HEK293T (cell line): ENCODE measurements at regions not wholly inside any gene's neighbourhood (a gene's known extent, or its start where the extent isn't known, plus 50 kb on each side); places are given as distances from the start of the nearest gene placed in this dataset.

Source experiments
- CTCF ChIA-PET: fragments of 350-600 bp; formaldehyde crosslinking; extraction: SDS; loops from one replicate; lab custom pipeline; 2021; ENCODE audit warnings: antibody characterized with exemption, inconsistent platforms; lab: Yijun Ruan, JAX
- POLR2A ChIA-PET: fragments of 350-600 bp; formaldehyde crosslinking; extraction: SDS; loops from one replicate; lab custom pipeline; 2020; ENCODE audit warnings: antibody characterized with exemption, inconsistent platforms; lab: Yijun Ruan, JAX
- DNase-seq: peaks from one replicate; pipeline ENCODE4 v3.0.0; 2012; ENCODE audit warnings: mixed read lengths; ENCODE audit errors: extremely low spot score
- ARNT ChIP-seq: fragments of 450-650 bp; IDR thresholded peaks from 2 replicates; pipeline ENCODE4 v1.6.1; 2017; ENCODE audit warnings: mild to moderate bottlenecking
- BHLHE40 ChIP-seq: fragments of 450-650 bp; IDR thresholded peaks from 2 replicates; pipeline ENCODE4 v1.6.1; 2016; ENCODE audit warnings: mild to moderate bottlenecking, moderate library complexity, borderline replicate concordance
- CTBP1 ChIP-seq: fragments of 450-650 bp; IDR thresholded peaks from 2 replicates; pipeline ENCODE4 v1.6.1; 2016; ENCODE audit warnings: borderline replicate concordance
- ELF4 ChIP-seq: fragments of 450-650 bp; IDR thresholded peaks from 2 replicates; pipeline ENCODE4 v1.6.1; 2017; ENCODE audit warnings: antibody characterized with exemption
- FOXA1 ChIP-seq: fragments of 450-650 bp; IDR thresholded peaks from 2 replicates; pipeline ENCODE4 v1.6.1; 2016; ENCODE audit warnings: mild to moderate bottlenecking
- FOXK2 ChIP-seq: fragments of 450-650 bp; IDR thresholded peaks from 2 replicates; pipeline ENCODE4 v1.6.1; 2016; ENCODE audit warnings: mild to moderate bottlenecking
- FOXM1 ChIP-seq: fragments of 450-650 bp; IDR thresholded peaks from 2 replicates; pipeline ENCODE4 v1.6.1; 2017; ENCODE audit warnings: mild to moderate bottlenecking, borderline replicate concordance
- HDGF ChIP-seq: fragments of 450-650 bp; IDR thresholded peaks from 2 replicates; pipeline ENCODE4 v1.6.1; 2017; ENCODE audit warnings: antibody characterized with exemption, borderline replicate concordance
- L3MBTL2 ChIP-seq: fragments of 450-650 bp; conservative IDR thresholded peaks from 2 replicates; pipeline ENCODE4 v1.6.1; 2016; ENCODE audit warnings: mild to moderate bottlenecking
- LEF1 ChIP-seq: fragments of 450-650 bp; IDR thresholded peaks from 2 replicates; pipeline ENCODE4 v1.6.1; 2017; ENCODE audit warnings: mild to moderate bottlenecking, borderline replicate concordance
- NFRKB ChIP-seq: fragments of 450-650 bp; IDR thresholded peaks from 2 replicates; pipeline ENCODE4 v1.6.1; 2016; ENCODE audit warnings: mild to moderate bottlenecking, moderate library complexity
- PKNOX1 ChIP-seq: fragments of 450-650 bp; IDR thresholded peaks from 2 replicates; pipeline ENCODE4 v1.6.1; 2016
- SP1 ChIP-seq: fragments of 450-650 bp; IDR thresholded peaks from 2 replicates; pipeline ENCODE4 v1.6.1; 2017
- SUZ12 ChIP-seq: fragments of 450-650 bp; IDR thresholded peaks from 2 replicates; pipeline ENCODE4 v1.6.1; 2016; ENCODE audit warnings: mild to moderate bottlenecking
- TARDBP ChIP-seq: fragments of 450-650 bp; IDR thresholded peaks from 2 replicates; pipeline ENCODE4 v1.6.1; 2016
- ZNF384 ChIP-seq: fragments of 450-650 bp; IDR thresholded peaks from 2 replicates; pipeline ENCODE4 v1.6.1; 2016

DNA sequence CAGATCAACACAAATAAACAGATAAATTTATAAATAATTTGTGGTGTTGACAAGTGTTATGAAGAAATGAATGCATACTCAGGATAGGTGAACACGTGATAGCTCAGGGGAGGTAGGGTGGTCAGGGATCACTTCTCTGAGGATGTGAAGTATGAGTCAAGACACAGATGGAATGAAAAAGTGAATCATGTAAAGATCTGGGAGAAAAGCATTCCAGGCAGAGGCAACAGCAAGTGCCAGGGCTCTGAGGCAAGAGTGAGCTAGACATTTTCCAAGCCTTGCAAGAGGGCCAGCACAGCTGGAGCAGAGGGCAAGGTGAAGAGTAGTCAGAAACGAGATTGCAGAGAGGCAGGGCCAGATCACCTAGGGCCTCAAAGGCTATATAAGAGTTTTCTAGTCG is 177.8 kb downstream of the WNT5A start:
- no peak for DNase-seq
- POLR2A ChIA-PET = no interaction called here
- CTCF ChIA-PET = no interaction called here
- TF ChIP-seq SP1 (no peak), CTBP1 (no peak), ARNT (no peak), NFRKB (no peak), FOXK2 (no peak), ZNF384 (no peak), LEF1 (no peak), PKNOX1 (no peak), FOXM1 (no peak), HDGF (no peak), ELF4 (no peak), TARDBP (no peak)

- CTCF ChIA-PET = no interaction called here
- DNase-seq = no peak
- POLR2A ChIA-PET = no interaction called here
- TF ChIP-seq SP1 (no peak), SUZ12 (no peak), CTBP1 (no peak), L3MBTL2 (no peak), ZNF384 (no peak), FOXK2 (no peak), BHLHE40 (no peak), ELF4 (no peak), LEF1 (no peak), HDGF (no peak), FOXM1 (no peak), NFRKB (no peak), TARDBP (no peak), PKNOX1 (no peak), ARNT (no peak)
Measured at GRCh38 chr3:55307622-55308021, 179.5 kb downstream of the WNT5A start.

DNA sequence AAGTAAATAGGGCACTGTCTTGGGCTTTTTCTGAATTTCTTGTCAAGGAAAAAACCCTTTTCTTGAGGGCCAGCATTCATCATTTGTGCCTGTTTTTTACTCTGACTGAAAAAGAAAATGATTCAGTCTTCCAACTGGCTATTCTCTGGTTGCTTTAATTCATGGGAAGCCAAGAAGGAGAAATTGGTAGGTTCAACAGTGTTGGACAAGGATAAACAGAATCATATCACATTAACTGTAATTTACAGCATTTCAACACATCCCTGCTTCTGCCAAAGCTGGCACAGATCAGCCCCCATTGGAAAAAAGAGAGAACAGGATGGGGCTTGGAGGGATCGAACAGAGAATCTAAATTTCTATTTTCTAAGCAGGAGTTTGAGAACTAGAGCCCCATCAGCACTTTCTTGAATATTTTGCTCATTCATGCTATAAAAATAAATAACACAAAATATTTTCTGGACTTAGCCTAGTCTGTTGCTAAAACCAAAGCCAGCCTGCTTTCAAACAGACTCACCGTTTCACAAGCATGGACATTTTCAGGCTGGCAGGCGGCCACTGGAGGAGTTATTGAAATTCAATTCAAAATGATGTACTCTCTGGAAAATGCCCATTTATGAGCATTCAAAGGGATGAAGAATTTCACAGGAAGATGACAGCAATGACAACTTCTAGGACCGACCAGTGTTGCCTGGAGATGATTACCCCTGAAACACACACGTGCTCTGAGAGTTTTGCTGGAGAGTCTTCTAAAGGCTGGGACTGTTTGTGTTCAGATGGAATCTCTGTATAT is 181.2 kb downstream of the WNT5A start:
- POLR2A ChIA-PET = no interaction called here
- no peak for DNase-seq
- CTCF ChIA-PET = no interaction called here
- no peak for TF ChIP-seq FOXM1
- TF ChIP-seq FOXA1 = no peak
- no peak for TF ChIP-seq FOXK2
- TF ChIP-seq PKNOX1 = no peak
- no peak for TF ChIP-seq NFRKB
- no peak for TF ChIP-seq BHLHE40
- TF ChIP-seq ZNF384 = no peak
- no peak for TF ChIP-seq HDGF
- no peak for TF ChIP-seq SUZ12
- no peak for TF ChIP-seq L3MBTL2

- no peak for TF ChIP-seq BHLHE40
- TF ChIP-seq SUZ12 = no peak
- TF ChIP-seq ELF4 = no peak
- no peak for TF ChIP-seq LEF1
- TF ChIP-seq ZNF384 = no peak
- POLR2A ChIA-PET = no interaction called here
- DNase-seq = no peak
- CTCF ChIA-PET = no interaction called here
Measured at GRCh38 chr3:55300701-55301100, 186.4 kb downstream of the WNT5A start.

DNA sequence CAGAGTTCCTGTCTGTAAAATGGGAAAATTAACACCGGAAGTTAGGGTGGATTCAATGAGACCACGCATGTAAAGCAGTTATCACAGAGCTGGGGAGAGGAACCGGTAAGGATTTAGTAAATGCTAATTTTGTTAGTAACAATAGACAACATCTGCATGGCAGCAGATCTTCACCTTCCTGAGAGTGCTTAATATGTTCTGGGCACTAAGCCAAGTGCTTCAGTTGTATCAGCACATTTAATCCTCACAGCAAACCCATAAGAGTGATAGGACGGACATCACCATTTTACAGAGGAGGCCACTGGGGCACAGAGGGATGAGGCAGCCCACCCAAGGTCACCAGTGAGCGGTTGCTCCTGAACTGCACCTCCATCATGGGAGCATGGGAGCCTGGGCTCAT is 189.4 kb downstream of the WNT5A start:
- CTCF ChIA-PET = interaction anchor here (0.6 kb wide), 1 partner anchor 415 kb away, joined by 3 read pairs; no protein-coding TSS in a partner anchor
- TF ChIP-seq SUZ12 (no peak), TARDBP (no peak), LEF1 (no peak), ARNT (no peak), HDGF (no peak), PKNOX1 (no peak), ELF4 (no peak), CTBP1 (no peak), FOXM1 (no peak), SP1 (no peak), FOXK2 (no peak), BHLHE40 (no peak), NFRKB (no peak), ZNF384 (no peak), L3MBTL2 (no peak), FOXA1 (no peak)
- POLR2A ChIA-PET = no interaction called here
- no peak for DNase-seq

GRCh38 chr3:55297245-55297644 is 189.9 kb downstream of the WNT5A start:
- ChIA-PET POLR2A (no interaction called here), CTCF (interaction anchor here (0.6 kb wide), 1 partner anchor 415 kb away, joined by 3 read pairs; no protein-coding TSS in a partner anchor)
- no peak for DNase-seq
- TF ChIP-seq SP1 (no peak), TARDBP (no peak), FOXA1 (no peak), ELF4 (no peak), HDGF (no peak)
